Endometrium (tissue), 2 donors: ENCODE measurements at regions not wholly inside any gene's neighbourhood (a gene's known extent, or its start where the extent isn't known, plus 50 kb on each side); places are given as distances from the start of the nearest gene placed in this dataset.

ENCODE experiments used
- FAIRE-seq: peaks from 2 replicates; lab custom pipeline; 2012; peaks lifted over from hg19 to GRCh38; lab: Jason Lieb, UNC
- donor health status: control.
- donor health status: control.

DNA sequence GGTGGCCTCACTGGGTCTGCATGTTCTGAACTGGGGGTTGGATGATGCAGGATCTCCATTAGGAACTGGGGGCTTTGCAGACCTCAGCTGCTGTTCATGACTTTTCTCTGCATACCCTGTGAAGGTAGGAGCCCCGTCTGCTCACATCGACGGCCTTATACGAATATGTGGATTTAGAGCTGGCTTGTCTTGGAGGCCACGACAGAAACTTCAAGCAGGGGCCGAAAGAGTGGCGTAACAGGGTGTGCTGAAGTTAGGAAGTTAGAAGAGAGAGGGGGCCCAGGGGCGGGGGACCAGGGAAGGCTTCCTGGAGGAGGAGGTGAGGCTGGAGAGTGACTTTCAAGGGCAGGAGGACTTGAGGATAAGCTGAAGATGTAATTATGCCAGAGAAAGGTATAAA lies 144.9 kb downstream of the TSN start:
- FAIRE-seq, result no peak

DNA sequence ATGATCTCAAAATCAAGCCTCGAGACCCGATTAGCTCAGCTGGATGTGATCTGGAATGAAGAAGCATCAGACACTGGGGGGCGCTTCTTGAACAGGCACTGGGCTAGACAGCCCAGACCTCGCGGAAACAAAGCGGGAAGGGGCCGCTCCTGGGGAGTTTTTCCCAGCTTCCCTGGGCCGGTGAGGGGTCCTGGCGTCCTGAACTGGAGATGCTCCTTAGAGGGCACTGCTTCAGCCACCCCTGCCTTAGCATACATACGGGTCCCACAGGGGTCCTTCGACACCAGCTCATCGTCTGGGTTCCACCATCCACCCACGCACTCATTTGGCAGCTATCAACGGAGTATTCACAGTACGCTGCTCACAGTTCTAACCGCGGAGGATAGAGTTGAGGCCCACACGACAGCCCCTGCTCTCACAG lies 146.7 kb downstream of the TSN start:
- FAIRE-seq, result no peak

DNA sequence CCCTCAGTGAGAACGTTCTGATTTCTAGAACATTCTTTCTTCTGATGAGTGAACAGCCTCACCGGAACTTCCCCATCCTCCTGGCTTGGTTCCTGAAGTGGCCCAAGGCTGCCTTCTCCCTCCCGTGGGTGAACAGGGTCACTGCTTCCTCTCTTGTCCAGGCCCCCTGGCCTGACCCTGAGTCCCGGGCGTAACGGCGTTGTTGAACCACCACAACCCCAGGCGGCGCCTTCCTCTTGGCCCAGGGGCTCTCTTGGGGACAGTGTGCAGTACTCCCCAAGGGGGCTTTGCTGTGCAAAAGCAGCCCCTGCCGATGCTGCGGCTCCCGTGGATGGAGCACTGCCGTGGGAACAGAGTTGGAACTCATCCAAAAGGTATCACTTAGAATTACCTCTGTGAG lies 147.2 kb downstream of the TSN start:
- no peak for FAIRE-seq

DNA sequence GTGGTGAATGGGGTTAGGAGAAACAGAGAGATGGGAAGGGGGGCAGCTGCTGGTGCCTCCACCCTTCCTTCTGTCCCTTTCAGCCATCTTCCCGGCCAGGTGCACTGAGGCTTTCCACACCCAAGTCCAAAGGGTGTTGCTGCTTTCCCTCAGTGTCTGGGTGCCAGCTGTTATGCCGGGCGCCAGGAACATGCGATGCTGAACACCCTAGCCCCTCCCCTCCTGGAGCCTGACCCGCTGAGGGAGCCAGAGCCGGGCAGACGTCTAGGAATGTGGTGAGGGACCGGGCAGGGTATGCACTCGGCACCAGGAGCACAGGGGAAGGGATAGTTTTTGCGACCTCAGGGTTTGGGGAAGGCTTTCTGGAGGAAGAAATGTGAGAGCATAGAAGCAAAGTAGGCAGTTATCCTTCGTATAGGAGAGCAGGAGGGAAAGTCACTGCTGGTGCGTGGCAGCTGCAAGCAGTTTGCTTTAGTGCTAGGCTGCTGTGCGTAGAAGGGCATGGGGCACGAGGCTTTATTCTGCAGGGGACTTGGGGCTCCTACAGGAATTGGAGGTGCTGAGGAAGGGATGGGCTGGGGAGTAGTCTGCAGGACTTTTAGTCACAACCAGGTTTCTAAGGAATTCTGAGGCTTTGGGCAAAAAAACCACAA lies 147.7 kb downstream of the TSN start:
- FAIRE-seq, result no peak

DNA sequence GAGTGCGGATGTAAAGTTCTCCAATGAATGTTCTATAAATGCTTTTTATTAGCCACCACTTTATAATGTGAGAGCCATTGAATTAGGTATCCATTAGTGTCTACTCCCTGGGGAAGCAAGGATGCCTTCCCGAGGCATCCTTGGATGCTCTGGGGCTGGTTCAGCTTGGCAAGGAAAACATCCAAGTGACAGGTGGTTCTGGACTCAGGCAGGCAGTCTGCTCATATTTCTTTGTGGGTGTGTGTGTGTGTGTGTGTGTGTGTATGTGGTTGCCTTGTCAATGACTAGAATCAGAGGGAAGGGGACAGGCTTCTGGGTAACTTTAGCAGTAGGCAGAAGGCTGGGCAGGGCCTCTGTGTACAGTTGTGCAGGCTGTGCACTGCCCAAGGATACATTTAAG lies 149.2 kb downstream of the TSN start:
- no peak for FAIRE-seq

DNA sequence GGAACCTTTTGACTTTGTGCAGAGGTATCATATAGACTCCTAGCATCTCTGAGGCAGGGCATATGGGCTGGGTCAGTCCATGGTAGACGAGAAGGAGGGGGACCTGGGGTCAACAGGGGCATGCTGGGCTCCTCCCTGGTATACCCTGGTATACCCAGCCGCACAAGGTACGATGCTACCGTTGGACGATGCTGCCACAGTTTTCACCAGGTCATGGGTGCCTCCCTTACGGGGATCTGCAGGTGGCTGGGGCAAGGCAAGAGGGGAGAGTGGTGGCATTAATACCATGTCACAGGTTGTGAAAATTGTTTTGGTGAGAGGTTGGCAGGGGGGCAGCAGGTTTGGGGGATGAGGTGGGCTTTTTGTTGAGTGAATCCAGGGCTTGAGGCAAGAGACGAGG lies 149.8 kb downstream of the TSN start:
- no peak for FAIRE-seq

DNA sequence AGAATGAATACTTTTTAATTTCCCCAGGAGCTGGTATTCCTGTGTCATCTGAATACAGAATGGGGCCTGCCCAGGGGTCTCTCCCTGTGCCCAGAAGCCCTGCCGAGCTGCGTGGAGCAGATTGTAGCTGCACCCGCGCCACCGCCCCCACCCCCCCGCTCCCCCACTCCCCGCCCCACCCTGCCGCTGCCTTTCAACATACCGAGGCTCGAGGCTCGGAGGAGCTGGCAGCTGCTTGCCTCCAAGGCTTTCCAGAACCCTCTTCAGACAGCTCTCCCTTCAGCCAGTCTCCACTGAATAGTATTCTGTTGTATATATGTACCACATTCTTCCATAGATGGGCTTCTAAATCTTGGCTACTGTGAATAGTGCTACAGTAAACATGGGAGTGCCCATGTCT lies 150.7 kb downstream of the TSN start:
- FAIRE-seq, result no peak

DNA sequence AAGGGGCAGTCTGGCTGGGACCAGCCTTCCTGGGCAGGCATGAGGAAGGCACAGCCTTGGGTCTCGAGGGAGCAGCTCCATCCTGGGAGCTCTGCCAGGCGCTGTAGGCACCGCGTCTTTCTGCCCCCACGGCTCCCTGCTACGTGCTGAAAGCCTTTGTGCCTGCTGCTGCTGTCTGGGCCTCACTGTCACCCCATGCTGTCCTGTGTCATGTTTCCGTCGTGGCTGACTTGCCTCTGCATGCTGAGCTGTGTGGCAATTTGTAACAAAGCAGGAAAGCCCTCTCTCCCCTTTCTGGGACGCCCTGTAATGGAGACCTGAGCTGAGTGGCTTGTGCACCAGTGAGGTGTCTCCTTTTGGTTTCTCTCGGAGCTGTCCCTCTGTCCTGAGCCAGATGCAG lies 152.5 kb downstream of the TSN start:
- no peak for FAIRE-seq

DNA sequence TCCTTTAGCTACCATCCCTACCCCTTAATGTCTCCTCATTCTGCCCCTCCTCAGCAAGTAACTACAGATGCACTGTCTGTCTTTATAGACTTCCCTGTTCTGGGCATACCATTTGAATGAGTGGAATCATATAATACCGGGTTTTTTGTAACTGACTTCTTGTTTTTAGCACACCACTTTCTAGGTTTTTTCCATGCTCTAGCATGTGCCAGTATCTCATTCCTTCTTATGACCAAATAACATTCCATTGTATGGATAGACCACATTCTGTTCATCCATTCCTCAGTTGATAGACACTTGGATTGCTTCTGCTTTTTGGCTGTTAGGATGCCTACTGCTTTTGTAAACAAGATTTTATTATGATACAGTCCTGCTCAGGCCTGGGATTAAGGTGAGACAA lies 154.7 kb downstream of the TSN start:
- FAIRE-seq, result no peak

DNA sequence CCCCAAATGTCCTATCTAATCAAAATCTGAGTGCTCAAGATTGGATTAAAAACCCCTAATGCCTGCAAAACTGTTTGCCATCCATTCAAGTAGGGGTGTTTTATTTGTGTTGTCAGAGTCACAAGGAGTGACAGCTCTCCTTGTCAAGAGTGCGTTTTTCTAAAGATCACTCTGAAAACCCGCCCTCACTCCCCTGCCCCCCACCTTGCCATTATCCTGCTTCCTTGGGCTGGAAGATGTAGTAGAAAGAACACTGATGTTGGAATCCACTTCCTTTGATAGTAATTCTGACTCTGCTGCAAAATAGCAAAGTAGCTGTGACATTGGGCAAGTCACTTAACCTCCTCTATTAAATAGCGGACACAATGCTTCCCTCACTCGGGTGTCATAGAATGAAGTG lies 155.6 kb downstream of the TSN start:
- FAIRE-seq, result no peak

DNA sequence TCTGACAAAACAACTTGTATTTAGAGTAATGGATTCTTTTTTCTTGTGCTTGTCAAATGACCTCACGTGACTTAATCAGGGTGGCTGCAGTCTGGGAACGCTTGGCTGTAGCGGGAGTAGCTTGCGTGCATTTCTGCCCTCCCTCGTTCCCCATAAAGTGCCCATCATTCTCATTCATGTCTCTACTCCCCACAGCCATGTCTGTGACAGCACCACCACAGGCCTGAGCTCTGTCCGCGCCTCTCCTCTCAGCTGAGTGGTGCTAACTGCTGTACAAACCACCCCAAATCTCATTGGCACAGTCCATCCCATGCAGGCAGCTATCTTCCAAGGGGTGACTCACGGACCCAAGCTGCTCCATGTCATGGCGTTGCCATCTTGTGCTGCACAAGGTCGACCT lies 161.7 kb downstream of the TSN start:
- FAIRE-seq, result no peak

DNA sequence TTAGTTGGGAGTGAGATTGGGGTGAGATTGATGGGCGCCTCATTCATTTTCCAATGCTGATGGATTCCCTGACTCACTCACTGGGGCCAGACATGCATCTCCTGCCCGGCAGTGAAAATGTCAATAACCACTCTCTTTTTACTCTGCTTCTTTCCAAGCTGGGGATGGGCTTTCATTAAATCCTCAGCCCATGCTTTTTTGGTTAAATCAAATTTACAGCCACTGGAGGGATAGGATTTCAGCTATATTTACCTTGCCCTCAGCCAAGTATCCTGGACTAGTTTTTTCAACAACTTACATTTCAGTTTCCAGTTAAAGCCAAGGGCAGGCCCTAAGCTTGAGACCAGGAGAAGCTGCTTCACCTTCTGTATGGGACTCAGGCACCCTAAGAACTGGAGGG lies 162.8 kb downstream of the TSN start:
- no peak for FAIRE-seq

DNA sequence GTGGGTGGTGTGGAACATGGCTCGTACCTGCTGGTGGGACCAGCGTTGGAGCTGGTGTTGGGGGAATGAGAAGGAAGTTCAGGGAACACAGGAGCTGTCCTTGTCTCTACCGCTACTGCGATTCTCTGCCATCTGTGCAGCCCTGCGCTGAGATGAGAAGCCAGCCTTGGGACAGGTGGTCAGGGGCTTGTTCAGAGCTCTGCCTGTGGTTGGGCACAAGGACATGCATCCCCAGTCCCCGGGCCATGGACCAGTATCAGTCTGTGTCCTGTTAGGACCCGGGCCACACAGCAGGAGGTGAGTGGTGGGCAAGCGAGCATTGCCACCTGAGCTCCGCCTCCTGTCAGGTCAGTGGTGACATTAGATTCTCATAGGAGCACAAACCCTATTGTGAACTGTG lies 164.4 kb downstream of the TSN start:
- no peak for FAIRE-seq

DNA sequence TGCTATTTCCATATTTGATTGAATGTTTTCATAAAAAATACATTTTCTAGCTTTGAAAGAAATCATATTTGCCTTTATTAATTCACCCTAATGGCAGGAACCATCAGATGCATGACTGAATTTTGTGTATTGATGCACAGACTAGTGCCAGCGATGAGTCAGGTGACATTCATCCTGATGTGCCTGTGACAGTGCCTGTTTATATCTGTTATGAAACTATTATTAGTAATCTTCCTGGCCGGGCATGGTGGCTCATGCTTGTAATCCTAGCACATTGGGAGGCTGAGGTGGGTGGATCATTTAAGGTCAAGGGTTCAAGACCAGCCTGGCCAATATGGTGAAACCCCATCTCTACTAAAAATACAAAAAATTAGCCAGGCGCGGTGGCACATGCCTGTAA lies 170.0 kb downstream of the TSN start:
- FAIRE-seq, result no peak

DNA sequence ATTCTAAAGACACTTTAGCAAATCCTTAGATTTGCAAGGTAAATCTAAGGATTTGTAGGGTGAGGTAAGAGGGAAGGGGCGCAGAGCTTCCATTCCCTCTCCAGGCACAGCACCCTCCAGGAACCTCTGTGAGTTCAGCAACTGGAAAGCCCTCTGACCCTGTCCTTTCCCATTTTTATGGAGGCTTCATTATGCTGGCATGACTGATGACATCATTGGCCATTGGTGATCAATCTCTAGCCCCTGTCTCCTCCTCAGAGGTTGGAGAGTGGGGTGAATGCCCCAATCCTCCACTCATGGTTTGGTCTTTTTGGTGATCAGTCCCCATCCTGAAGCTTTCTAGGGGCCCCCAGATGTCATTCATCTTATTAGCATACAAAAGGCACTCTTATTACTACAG lies 187.8 kb downstream of the TSN start:
- FAIRE-seq, result no peak

DNA sequence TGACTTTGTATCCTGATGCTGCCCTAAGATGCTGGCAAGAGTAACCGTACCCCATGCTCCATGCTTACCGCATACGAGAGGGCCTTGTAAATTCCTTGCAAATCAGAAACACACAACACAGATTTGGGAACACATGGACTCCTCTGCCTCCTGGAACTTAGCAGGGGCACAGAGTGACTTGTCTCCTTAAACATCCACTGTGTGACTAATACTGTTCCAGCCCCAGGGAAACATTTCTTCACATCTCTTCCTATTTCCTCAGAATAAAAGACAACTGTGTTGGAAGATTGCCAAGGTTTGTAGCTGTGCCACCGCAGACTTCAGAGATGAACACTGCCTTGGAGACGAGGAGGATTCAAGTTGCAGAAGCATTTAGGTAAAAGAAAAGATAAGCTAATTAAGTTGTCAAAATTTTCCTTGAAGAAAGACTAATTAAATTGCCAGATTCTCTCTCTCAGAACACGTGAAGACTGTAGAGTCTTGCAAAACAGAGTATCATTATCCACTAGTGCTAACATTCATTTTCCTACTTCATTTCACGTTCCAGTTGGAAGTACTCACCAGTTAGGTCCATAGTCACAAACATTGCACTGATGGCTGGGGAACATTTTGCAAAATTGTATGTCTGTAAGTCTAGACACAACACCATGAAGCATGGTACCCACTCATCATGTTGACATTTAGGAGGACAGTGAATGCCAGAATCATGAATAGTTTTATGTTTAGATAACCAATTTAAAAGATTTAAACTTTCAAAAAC lies 188.8 kb downstream of the TSN start:
- FAIRE-seq, result no peak

DNA sequence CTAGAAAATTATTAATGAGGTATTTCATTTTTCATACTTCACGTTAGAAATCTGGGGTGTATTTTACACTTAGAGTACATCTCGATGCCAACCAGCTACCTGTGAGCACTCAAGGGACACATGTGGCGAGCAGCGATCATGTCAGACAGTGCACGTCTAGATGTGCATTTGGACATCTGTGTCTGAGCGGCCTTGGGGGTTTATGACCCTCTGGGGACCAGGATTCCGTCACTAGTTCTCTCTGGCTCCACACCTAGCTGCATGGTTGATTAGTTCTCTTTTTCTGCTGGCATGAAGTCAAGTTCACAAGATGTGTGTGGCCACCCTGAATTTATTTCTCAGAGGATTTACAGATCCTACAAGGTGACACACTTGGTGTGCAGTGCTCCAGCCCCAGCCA lies 192.2 kb downstream of the TSN start:
- FAIRE-seq, result no peak

DNA sequence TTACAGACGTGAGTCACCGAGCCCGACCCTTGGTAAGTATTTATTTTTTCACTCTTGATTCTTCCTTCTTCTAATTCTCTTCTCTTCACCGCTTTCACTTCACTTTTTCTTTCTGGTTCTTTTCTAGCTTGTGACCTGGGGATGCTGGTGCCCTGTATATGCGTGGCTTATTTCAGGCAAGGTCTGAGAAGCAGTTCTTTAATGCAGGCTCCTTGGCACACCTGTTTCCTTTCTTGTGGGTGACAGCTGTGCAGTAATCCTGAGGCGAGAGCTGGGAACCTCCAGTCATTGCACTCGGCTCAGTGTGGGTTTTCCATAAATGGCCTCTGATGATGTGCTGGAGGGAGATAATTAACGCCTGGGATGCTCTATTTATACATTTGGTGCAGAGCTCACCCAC lies 193.8 kb downstream of the TSN start:
- no peak for FAIRE-seq

DNA sequence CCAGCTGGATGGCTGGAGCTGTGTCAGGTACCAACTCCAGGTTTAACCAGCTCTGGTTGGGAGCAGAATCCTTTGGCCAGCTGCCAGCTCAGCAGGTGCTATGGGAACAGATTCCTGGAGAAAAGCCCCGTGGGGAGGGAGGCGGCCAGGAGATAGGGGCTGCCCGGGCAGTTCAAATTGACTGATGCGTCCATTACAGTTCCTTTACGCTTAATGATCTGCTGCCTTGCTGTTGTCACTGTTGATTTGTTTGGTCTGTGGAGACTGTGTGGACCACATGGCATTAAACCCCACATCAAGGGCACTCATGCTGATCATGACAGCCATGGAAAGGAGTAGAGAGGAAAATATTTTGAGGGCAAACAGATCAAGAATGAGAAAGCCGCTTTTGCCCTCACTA lies 200.0 kb downstream of the TSN start:
- FAIRE-seq, result no peak

DNA sequence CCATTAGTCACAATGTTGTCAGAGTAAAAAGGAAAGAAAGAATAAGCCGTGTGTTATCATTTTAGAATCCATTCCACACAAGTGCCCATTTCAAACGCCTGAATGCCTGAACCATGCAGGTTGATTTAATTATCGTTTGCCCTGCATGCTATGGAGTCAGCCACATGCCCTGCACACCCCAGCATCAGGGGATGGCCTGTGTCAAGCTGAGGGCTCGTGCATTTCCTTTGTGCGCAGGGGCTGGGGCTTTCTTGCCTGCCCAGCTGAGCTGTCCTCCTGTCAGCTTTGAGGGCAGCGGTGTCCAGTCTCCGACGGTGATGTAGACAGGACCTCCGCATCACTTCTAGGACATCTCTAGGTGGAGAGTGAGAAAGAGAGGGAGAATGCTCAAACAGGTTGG lies 200.4 kb downstream of the TSN start:
- no peak for FAIRE-seq

DNA sequence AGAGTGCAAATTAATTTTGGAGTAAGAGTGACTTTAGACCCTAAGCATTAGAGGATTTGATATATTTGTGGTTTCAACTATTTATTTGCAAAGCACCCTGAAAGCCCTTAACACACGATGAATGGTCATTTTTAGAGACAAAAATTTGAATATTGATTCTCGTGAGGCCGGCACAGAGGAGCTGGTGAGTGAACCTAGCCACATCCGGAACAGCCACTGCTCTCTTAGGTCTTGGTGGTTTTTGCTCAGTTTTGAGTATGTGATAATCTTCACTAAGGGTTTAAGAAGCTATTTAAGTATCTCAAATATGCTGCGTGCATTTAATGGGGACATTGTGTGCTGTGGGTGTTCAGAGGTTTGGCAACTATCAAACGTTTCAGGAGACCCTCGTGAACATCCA lies 204.8 kb downstream of the TSN start:
- no peak for FAIRE-seq

DNA sequence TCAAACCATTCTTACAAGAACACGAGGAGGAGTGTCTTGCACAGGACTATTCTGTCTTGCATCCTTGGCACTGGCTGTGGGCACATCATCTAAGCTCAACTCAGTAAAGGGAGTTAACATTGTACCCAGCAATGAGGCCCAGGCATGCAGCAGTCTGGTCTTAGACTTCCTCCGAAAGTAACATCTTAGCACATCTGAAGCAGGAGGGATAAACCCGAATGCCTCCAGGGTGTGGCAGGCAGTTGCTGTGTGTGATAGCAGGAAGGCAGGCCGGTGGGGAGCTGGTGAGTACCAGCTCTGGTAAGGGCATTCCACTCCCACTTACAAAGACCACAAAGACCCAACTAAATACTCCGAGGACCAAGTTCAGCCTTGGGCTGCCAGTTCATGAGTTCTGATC lies 206.3 kb downstream of the TSN start:
- FAIRE-seq, result no peak

DNA sequence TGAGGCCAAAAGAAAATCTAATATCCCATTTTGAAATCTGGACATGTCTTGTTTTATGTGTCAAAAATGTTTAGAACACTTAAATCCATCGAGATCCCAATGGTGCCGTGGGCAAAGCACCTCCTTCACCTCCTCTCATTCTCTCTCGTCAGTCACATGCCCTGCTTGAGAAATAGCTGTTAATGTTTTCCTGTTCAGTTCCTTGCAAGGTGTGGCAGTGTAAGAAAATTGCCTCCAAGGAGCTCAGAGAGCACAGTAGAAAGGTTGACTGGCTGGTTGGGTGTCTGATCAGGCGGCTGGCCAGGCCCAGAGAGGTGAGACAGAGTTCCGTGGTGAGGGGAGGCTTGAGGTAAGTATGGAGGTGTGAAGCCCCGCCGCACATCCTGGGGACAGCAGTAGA lies 210.2 kb downstream of the TSN start:
- no peak for FAIRE-seq

DNA sequence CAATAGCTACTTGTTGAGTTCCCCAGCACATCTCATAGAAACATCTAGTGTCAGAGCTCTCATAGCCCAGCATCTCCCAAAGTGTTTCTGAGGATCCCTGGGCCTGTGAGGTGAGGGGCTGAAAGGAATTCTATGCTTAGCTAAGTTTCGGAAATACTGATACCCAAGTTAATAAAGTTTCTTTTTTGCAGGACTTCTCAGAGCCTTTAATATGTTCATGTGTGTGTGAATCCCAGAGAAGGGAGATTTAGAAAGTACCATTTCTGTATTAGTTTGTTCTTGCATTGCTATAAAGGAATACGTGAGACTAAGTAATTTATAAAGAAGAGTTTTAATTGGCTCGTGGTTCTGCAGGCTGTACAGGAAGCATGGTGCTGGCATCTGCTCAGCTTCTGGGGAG lies 211.2 kb downstream of the TSN start:
- no peak for FAIRE-seq
